Renal cortical epithelial cell (primary cell): ENCODE measurements at regions not wholly inside any gene's neighbourhood (a gene's known extent, or its start where the extent isn't known, plus 50 kb on each side); places are given as distances from the start of the nearest gene placed in this dataset.
A peak's percentile ranks its signal among the peaks of the same experiment; 100 is the strongest.
"Not testable (repeated sequence)": the region's sequence is repeated elsewhere in the genome, so short reads cannot be mapped to it uniquely, and the experiment has no call there.

Experiments used
- DNase-seq: peaks from one replicate; pipeline ENCODE4 v3.0.0-alpha.2; 2011; ENCODE audit warnings: low read depth

DNA sequence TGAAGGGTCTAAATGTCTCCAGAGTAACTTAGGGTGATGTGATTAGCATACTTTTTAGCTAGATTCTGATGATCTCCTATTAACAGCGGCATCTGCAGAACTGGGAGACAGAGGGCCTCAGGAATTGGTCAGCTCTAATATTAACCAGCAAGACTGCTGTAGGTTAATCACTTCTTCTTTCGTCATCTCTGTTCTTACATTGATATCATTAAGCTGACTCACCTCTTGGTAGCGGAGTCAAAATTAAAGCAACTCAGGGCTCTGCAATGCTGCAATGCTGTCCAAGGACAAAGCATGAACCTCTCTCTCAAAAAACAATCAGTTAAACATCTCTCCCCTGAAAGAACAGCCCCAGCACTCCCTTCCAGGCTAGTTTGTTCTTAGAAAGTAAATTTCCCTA lies 57.5 kb upstream of the TRA2B start:
- DNase-seq = peak; percentile 15

DNA sequence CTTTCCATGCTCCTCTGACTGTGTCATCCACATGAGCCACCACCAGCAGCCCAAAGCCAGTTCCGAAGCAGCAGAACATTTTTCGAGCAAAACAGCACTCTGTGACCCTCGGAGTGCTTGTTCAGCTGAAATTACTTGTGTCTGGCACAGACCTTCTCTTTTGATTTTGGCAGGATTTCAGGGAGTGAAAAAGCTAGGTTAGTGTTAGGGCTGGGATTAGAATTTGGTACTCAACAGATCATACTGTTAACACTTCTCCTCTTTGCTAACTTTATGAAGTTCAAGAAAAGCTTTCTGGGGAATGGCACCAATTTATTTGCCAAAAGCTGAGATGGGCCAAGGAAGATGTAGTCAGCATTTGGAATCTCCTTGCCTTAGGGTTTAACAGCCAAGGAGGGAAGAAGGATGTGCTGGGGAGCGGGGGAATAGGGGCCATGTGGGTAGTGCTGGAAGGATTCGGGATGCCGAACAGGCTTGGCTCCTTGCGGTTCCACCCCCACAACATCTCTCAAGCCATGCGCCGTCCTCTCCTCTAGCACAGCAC lies 55.1 kb upstream of the TRA2B start:
- DNase-seq = peak; percentile 9

DNA sequence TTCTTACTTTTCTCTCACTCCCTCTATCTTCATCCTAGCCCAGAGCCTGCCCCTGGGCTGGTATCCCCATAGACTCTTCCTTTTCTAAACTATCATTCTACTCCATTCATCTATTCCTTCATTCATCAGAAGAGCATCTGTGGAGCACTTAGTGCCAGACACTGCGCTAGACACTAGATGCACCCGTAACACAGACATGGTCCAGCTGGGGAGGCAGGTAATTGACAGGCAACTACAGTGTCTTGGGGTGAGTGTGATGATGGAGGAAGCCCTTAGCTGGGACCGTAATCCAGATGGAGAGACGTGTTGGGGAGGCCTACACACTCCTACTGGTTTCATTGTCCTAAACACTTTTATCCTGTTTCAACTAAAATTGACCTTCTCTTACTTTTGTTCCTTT lies 53.2 kb upstream of the TRA2B start:
- DNase-seq = not testable (repeated sequence)

DNA sequence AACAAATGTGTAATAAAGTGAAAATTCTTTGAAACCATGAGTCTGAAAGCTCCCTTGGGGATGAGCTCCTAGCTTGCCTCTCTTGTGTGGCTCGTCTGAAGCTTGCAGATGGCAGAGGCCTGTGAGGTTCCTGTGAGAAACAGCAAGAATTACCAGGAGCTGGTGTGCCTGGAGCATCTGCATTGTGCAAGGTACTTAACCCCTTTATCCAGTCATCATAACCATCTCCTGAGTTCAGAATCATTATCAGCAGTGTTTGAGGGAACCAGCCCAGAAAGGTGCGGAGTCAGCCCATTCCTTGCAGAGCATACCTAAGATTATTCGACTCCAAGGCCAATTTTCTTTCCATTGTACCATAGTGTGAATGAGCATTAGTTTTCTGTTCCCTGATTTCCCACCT lies 51.7 kb upstream of the TRA2B start:
- no peak for DNase-seq

DNA sequence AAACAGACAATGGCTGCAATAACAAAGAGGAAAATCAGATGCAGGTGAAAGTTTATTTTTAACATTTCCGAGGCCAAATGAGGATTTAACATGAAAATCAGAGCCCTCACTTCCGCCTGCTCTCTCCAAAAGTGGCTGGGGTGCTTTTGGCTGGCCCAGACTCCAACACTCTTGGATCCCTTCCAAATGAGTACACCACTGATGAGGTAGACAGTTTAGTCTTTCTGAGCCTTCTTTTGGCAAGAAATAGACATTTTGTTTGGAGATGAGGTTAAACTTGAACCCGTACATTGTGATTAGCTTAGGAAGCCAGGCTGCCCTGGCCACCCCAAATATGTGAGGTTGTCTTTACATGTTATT lies 51.0 kb upstream of the TRA2B start:
- no peak for DNase-seq

DNA sequence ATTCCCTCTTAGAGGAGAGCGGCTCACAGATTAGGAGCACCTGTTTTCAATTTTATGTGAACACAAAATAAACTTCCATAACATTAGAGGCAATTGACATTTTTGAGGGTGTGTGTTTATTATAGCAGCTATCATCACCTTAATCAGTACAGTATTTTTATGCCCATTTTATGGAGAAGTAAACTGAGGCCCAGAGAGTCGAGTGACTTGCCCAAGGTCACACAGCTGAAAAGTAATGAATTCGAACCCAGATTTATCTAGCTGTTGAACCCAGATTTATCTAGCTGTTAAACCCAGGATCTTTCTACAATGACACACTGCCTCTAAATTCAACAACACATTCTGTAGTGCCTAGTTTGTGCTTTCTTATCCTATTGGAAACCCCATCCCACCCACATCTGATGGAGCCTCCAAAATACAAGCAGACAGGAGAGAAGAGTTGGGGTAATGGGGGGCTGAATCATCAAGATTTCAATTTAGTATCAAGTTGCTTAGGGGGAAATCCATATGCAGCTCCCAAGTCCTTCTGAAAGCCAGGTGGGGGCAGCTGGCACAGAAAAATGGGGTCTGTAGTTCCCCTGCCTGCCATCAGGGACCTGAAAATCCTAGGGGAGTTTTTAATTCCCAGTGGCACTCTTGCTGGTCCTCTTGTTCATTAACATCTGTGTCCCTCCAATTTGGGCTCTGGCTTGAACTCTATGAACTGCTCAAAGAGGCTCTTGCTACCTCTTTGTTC lies 50.4 kb upstream of the TRA2B start:
- no peak for DNase-seq
